Mesothelial cell of epicardium (in vitro differentiated cells): ENCODE measurements at regions not wholly inside any gene's neighbourhood (a gene's known extent, or its start where the extent isn't known, plus 50 kb on each side); places are given as distances from the start of the nearest gene placed in this dataset.

ENCODE experiments used
- DNase-seq, 2 experiments: peaks; one replicate each; pipeline ENCODE4 v3.0.0; 2021; ENCODE audit warnings: low spot score in 2 of 2; ENCODE audit not compliant: unreplicated experiment in 2 of 2
- H3K27ac Mint-ChIP-seq: 2 replicates; pipeline ENCODE4 v1.8.0; 2021; ENCODE audit warnings: mixed read lengths
- H3K27me3 Mint-ChIP-seq: 2 replicates; pipeline ENCODE4 v1.8.0; 2021; ENCODE audit warnings: low read depth, mixed read lengths
- H3K36me3 Mint-ChIP-seq: 2 replicates; pipeline ENCODE4 v1.8.0; 2021; ENCODE audit warnings: mixed read lengths
- H3K4me1 Mint-ChIP-seq: 2 replicates; pipeline ENCODE4 v1.8.0; 2021; ENCODE audit warnings: mixed read lengths
- H3K4me3 Mint-ChIP-seq: 2 replicates; pipeline ENCODE4 v1.8.0; 2021; ENCODE audit warnings: mild to moderate bottlenecking, moderate library complexity, mixed read lengths
- H3K9me3 Mint-ChIP-seq: 2 replicates; pipeline ENCODE4 v1.8.0; 2021; ENCODE audit warnings: mixed read lengths
- CTCF ChIP-seq: fragments of 200-600 bp; sonication (generic); IDR thresholded peaks from one replicate; pipeline ENCODE4 v1.5.0; 2021; ENCODE audit warnings: antibody characterized with exemption; ENCODE audit not compliant: unreplicated experiment

- peaks cover 30% of the 10 kb centered on the region for H3K4me1 Mint-ChIP-seq
- no peaks in the 10 kb centered on the region for H3K36me3 Mint-ChIP-seq
- H3K4me3 Mint-ChIP-seq = no peak overlapping the region
- no peak for TF ChIP-seq CTCF
- no peak overlapping the region for H3K27ac Mint-ChIP-seq
- H3K9me3 Mint-ChIP-seq = no peaks in the 10 kb centered on the region
- no peak for DNase-seq
- peaks cover 6% of the 10 kb centered on the region for H3K27me3 Mint-ChIP-seq
Observed at GRCh38 chr10:131751827-131752775, 148.7 kb upstream of the PPP2R2D start.

GRCh38 chr10:131753336-131753735 lies 147.5 kb upstream of the PPP2R2D start:
- peaks cover 29% of the 10 kb centered on the region for H3K4me1 Mint-ChIP-seq
- H3K4me3 Mint-ChIP-seq = no peak overlapping the region
- DNase-seq = no peak
- H3K27ac Mint-ChIP-seq = no peak overlapping the region
- no peak for TF ChIP-seq CTCF
- H3K9me3 Mint-ChIP-seq = no peaks in the 10 kb centered on the region
- H3K36me3 Mint-ChIP-seq = no peaks in the 10 kb centered on the region
- H3K27me3 Mint-ChIP-seq = peaks cover 6% of the 10 kb centered on the region

GRCh38 chr10:131755200-131755599 lies 145.6 kb upstream of the PPP2R2D start:
- Mint-ChIP-seq H3K27ac (no peak overlapping the region), H3K36me3 (no peaks in the 10 kb centered on the region), H3K9me3 (no peaks in the 10 kb centered on the region), H3K27me3 (no peaks in the 10 kb centered on the region), H3K4me3 (no peak overlapping the region), H3K4me1 (peaks cover 18% of the 10 kb centered on the region)
- no peak for DNase-seq
- TF ChIP-seq CTCF = no peak

- no peak overlapping the region for H3K27ac Mint-ChIP-seq
- peaks cover 7% of the 10 kb centered on the region for H3K4me1 Mint-ChIP-seq
- H3K36me3 Mint-ChIP-seq = no peaks in the 10 kb centered on the region
- no peak for DNase-seq
- no peaks in the 10 kb centered on the region for H3K27me3 Mint-ChIP-seq
- H3K4me3 Mint-ChIP-seq = no peak overlapping the region
- no peaks in the 10 kb centered on the region for H3K9me3 Mint-ChIP-seq
- no peak for TF ChIP-seq CTCF
Observed at GRCh38 chr10:131757285-131758058, 143.3 kb upstream of the PPP2R2D start.

- H3K27me3 Mint-ChIP-seq = no peaks in the 10 kb centered on the region
- no peak overlapping the region for H3K27ac Mint-ChIP-seq
- H3K36me3 Mint-ChIP-seq = no peaks in the 10 kb centered on the region
- no peaks in the 10 kb centered on the region for H3K9me3 Mint-ChIP-seq
- no peak overlapping the region for H3K4me3 Mint-ChIP-seq
- no peak for TF ChIP-seq CTCF
- no peak for DNase-seq
- H3K4me1 Mint-ChIP-seq = peaks cover 5% of the 10 kb centered on the region
Observed at GRCh38 chr10:131758062-131758938, 142.5 kb upstream of the PPP2R2D start.
